Testis (tissue), 2 donors: ENCODE measurements at regions not wholly inside any gene's neighbourhood (a gene's known extent, or its start where the extent isn't known, plus 50 kb on each side); places are given as distances from the start of the nearest gene placed in this dataset.

ENCODE experiments used
- CTCF ChIP-seq, 3 experiments: fragments of 450-650 bp in 2 of 3; fragments of 200-600 bp in 1 of 3; sonication (generic) in 1 of 3; IDR thresholded peaks; one replicate each; pipeline ENCODE4 v1.5.1; 2016 to 2019; ENCODE audit warnings: antibody characterized with exemption in 3 of 3, mild to moderate bottlenecking in 2 of 3, moderate library complexity in 1 of 3
- POLR2A ChIP-seq: fragments of 450-650 bp; IDR thresholded peaks from one replicate; pipeline ENCODE4 v1.6.1; 2017; ENCODE audit warnings: antibody characterized with exemption, mild to moderate bottlenecking, moderate library complexity

- TF ChIP-seq CTCF (IDR thresholded peaks at IDR 0.05): no peak
- TF ChIP-seq POLR2A: no peak
Observed at GRCh38 chr12:97790281-97790680, 327.7 kb downstream of the RMST start.
